Activated B cell treated with CpG ODN at 0.5 μM for 24 hours (primary cell): ENCODE measurements at regions not wholly inside any gene's neighbourhood (a gene's known extent, or its start where the extent isn't known, plus 50 kb on each side); places are given as distances from the start of the nearest gene placed in this dataset.

Source experiments
- ATAC-seq: fragments of 200-7000 bp; cut with Tn5 transposase; one replicate; pipeline ENCODE4 v1.10.0; 2021; ENCODE audit warnings: low read depth, mild to moderate bottlenecking, moderate library complexity
- CTCF ChIA-PET: fragments of 350-600 bp; sonication (Branson Sonifier 250); formaldehyde crosslinking; loops from one replicate; lab custom pipeline; 2021; ENCODE audit warnings: antibody characterized with exemption; lab: Charles Lee
- POLR2A ChIA-PET: fragments of 350-600 bp; sonication (Branson Sonifier 250); formaldehyde crosslinking; loops from one replicate; lab custom pipeline; 2021; ENCODE audit warnings: antibody characterized with exemption; lab: Charles Lee
- DNase-seq: peaks from one replicate; pipeline ENCODE4 v3.0.0; 2022
- H3K27ac Mint-ChIP-seq: one replicate; pipeline ENCODE4 v1.8.0; 2020; ENCODE audit warnings: mixed read lengths
- H3K27me3 Mint-ChIP-seq: one replicate; pipeline ENCODE4 v1.8.0; 2021; ENCODE audit warnings: mixed read lengths
- H3K36me3 Mint-ChIP-seq: one replicate; pipeline ENCODE4 v1.8.0; 2021; ENCODE audit warnings: low read depth, mixed read lengths
- H3K4me1 Mint-ChIP-seq: one replicate; pipeline ENCODE4 v1.8.0; 2021; ENCODE audit warnings: mixed read lengths
- H3K4me3 Mint-ChIP-seq: one replicate; pipeline ENCODE4 v1.8.0; 2020; ENCODE audit warnings: mild to moderate bottlenecking, mixed read lengths
- H3K9me3 Mint-ChIP-seq: one replicate; pipeline ENCODE4 v1.8.0; 2020; ENCODE audit warnings: mixed read lengths
- CTCF ChIP-seq: fragments of 200-600 bp; IDR thresholded peaks from one replicate; pipeline ENCODE4 v1.8.0; 2022; ENCODE audit warnings: antibody characterized with exemption, mild to moderate bottlenecking
- intact Hi-C: fragments of 100-400 bp; cut with micrococcal nuclease; formaldehyde crosslinking; loops from one replicate; pipeline ENCODE4 v1.15.1; 2024

GRCh38 chr3:150277444-150277843 is 130.7 kb upstream of the TSC22D2 start:
- no peaks in the 10 kb centered on the region for H3K36me3 Mint-ChIP-seq
- no peak overlapping the region for H3K27ac Mint-ChIP-seq
- ATAC-seq = no peak
- no peak overlapping the region for H3K4me3 Mint-ChIP-seq
- POLR2A ChIA-PET = no interaction called here
- intact Hi-C loops = no loop called here
- CTCF ChIA-PET = interaction anchor here (0.8 kb wide), 1 partner anchor 9 kb away, joined by 3 read pairs; no protein-coding TSS in a partner anchor
- no peak for DNase-seq
- peaks cover 20% of the 10 kb centered on the region for H3K27me3 Mint-ChIP-seq
- H3K4me1 Mint-ChIP-seq = no peaks in the 10 kb centered on the region
- TF ChIP-seq CTCF = no peak
- H3K9me3 Mint-ChIP-seq = no peaks in the 10 kb centered on the region

- DNase-seq = no peak
- H3K27me3 Mint-ChIP-seq = peaks cover 19% of the 10 kb centered on the region
- ChIA-PET POLR2A (no interaction called here), CTCF (no interaction called here)
- TF ChIP-seq CTCF = no peak
- no peak overlapping the region for H3K4me3 Mint-ChIP-seq
- H3K9me3 Mint-ChIP-seq = no peaks in the 10 kb centered on the region
- intact Hi-C loops = no loop called here
- no peak overlapping the region for H3K27ac Mint-ChIP-seq
- no peaks in the 10 kb centered on the region for H3K36me3 Mint-ChIP-seq
- H3K4me1 Mint-ChIP-seq = no peaks in the 10 kb centered on the region
- no peak for ATAC-seq
These were observed 132.2 kb upstream of the TSC22D2 start for GRCh38 chr3:150275941-150276340.

GRCh38 chr3:150274372-150274771 is 133.7 kb upstream of the TSC22D2 start:
- intact Hi-C loops = no loop called here
- POLR2A ChIA-PET = no interaction called here
- CTCF ChIA-PET = no interaction called here
- Mint-ChIP-seq H3K4me3 (no peak overlapping the region), H3K9me3 (no peaks in the 10 kb centered on the region), H3K4me1 (no peaks in the 10 kb centered on the region), H3K27ac (no peak overlapping the region), H3K36me3 (no peaks in the 10 kb centered on the region), H3K27me3 (peaks cover 12% of the 10 kb centered on the region)
- DNase-seq = no peak
- ATAC-seq = no peak
- no peak for TF ChIP-seq CTCF

GRCh38 chr3:150273396-150273795 is 134.7 kb upstream of the TSC22D2 start:
- Mint-ChIP-seq H3K36me3 (no peaks in the 10 kb centered on the region), H3K4me3 (no peak overlapping the region), H3K9me3 (no peaks in the 10 kb centered on the region), H3K4me1 (no peaks in the 10 kb centered on the region), H3K27ac (no peak overlapping the region), H3K27me3 (peaks cover 12% of the 10 kb centered on the region)
- CTCF ChIA-PET = no interaction called here
- DNase-seq (no peak), ATAC-seq (no peak)
- no peak for TF ChIP-seq CTCF
- intact Hi-C loops = no loop called here
- POLR2A ChIA-PET = no interaction called here

- intact Hi-C loops = no loop called here
- no peak overlapping the region for H3K27ac Mint-ChIP-seq
- no peak for TF ChIP-seq CTCF
- POLR2A ChIA-PET = no interaction called here
- ATAC-seq = no peak
- no peak for DNase-seq
- no peaks in the 10 kb centered on the region for H3K9me3 Mint-ChIP-seq
- H3K4me3 Mint-ChIP-seq = no peak overlapping the region
- no peaks in the 10 kb centered on the region for H3K4me1 Mint-ChIP-seq
- no peaks in the 10 kb centered on the region for H3K36me3 Mint-ChIP-seq
- peaks cover 5% of the 10 kb centered on the region for H3K27me3 Mint-ChIP-seq
- CTCF ChIA-PET = no interaction called here
These were observed 136.5 kb upstream of the TSC22D2 start for GRCh38 chr3:150271591-150271960.
